Effector memory CD8-positive, alpha-beta T cell (primary cell): ENCODE measurements at regions not wholly inside any gene's neighbourhood (a gene's known extent, or its start where the extent isn't known, plus 50 kb on each side); places are given as distances from the start of the nearest gene placed in this dataset.
A peak's percentile ranks its signal among the peaks of the same experiment; 100 is the strongest.

Experiments used
- ATAC-seq: fragments of 150-1000 bp; cut with Tn5 transposase; replicated peaks from 2 replicates; pipeline ENCODE4 v1.10.0; 2021; ENCODE audit warnings: mild to moderate bottlenecking, moderate library complexity
- DNase-seq, 3 experiments: peaks; one replicate each; pipeline ENCODE4 v3.0.0; 2021
- H3K27ac Mint-ChIP-seq, 2 donors: one replicate each; pipeline ENCODE4 v1.8.0; 2022; ENCODE audit warnings: mild to moderate bottlenecking in 2 of 2, mixed read lengths in 2 of 2, moderate library complexity in 2 of 2
- H3K27me3 Mint-ChIP-seq, 2 donors: one replicate each; pipeline ENCODE4 v1.8.0; 2022; ENCODE audit warnings: mixed read lengths in 2 of 2
- H3K36me3 Mint-ChIP-seq: one replicate; pipeline ENCODE4 v1.8.0; 2022; ENCODE audit warnings: mild to moderate bottlenecking, moderate library complexity, mixed read lengths; ENCODE audit not compliant: insufficient read depth
- H3K4me1 Mint-ChIP-seq, 2 donors: one replicate each; pipeline ENCODE4 v1.8.0; 2022; ENCODE audit warnings: low read depth in 2 of 2, mixed read lengths in 2 of 2
- H3K4me3 Mint-ChIP-seq, 2 donors: one replicate each; pipeline ENCODE4 v1.8.0; 2022; ENCODE audit warnings: mild to moderate bottlenecking in 2 of 2, mixed read lengths in 2 of 2, moderate library complexity in 2 of 2
- H3K9me3 Mint-ChIP-seq, 2 donors: one replicate each; pipeline ENCODE4 v1.8.0; 2022; ENCODE audit warnings: mixed read lengths in 2 of 2

DNA sequence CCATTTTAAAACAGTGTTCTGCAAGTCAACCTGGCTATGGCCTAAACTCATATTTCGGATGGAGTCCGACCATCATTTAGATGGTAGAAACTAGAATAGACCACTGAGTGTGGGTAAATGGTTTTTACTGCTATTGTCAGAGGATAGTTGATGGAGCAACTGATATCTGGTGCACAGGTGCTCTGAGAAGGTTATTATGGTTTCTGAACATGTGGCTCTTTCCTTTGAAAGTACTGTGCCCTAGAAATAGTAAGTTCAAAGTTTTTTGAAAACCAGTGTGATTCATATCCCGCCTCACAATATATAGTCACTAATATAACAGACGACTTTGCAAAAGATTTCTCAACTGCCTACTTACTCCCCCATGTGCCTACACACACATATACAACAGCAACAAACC lies 64.4 kb upstream of the BTG1 start:
- Mint-ChIP-seq H3K4me3 (peak overlapping the region; percentile 21 to 60), H3K4me1 (peaks cover 20 to 22% of the 10 kb centered on the region in 2 donors), H3K9me3 (peaks cover 0 to 3% of the 10 kb centered on the region in 2 donors), H3K27ac (peak overlapping the region in 1 of 2 donors; percentile 67), H3K27me3 (no peaks in the 10 kb centered on the region), H3K36me3 (peaks cover 3% of the 10 kb centered on the region)
- ATAC-seq (peak; percentile 57), DNase-seq (no peak)

DNA sequence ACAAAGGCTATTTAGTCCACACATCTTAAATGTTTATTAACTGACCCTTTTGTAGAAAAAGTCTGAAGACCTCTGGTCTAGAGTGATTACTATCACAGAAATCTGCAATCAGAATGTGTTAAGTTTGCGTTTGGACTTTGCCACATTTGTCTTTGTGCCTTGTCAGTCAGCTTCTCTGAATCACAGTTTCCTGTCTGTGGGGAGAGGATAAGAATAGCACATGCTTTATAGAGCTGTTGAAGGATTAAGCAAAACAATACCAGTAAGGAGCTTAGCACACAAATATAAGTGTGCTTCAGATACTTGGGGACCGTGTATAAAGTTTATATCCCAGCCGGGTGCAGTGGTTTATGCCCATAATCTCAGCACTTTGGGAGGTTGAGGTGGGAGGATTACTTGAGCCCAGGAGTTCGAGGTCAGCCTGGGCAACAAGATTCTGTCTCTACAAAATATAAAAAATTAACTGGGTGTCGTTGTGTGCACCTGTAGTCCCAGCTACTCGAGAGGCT lies 63.0 kb upstream of the BTG1 start:
- H3K36me3 Mint-ChIP-seq, result peaks cover 3% of the 10 kb centered on the region
- H3K4me3 Mint-ChIP-seq, result peak overlapping the region; percentile 75 to 84
- peak; percentile 84 for ATAC-seq
- peak; percentile 21 to 28 (median 28) for DNase-seq
- H3K27me3 Mint-ChIP-seq, result no peaks in the 10 kb centered on the region
- peak overlapping the region; percentile 89 to 94 for H3K27ac Mint-ChIP-seq
- H3K9me3 Mint-ChIP-seq, result no peaks in the 10 kb centered on the region
- peaks cover 17 to 20% of the 10 kb centered on the region in 2 donors for H3K4me1 Mint-ChIP-seq

DNA sequence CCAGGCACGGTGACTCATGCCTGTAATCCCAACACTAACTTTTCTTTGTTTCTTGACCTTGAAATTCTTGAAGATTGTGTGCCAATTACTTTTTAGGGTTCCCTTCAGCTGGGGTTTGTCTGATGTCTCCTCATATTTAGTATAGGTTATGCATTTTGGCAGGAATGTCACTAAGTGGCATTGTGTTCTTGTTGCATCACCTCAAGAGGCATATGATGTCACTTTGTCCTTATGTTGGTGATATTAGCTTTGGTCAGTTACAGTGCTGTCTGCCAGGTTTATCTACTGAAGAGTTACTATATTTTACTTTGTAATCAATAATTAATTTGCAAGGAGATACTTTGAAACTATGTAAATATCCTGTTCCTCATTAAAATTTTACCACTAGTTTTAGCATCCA lies 61.0 kb upstream of the BTG1 start:
- H3K36me3 Mint-ChIP-seq, result peaks cover 3% of the 10 kb centered on the region
- DNase-seq (no peak), ATAC-seq (no peak)
- peaks cover 17 to 20% of the 10 kb centered on the region in 2 donors for H3K4me1 Mint-ChIP-seq
- H3K27ac Mint-ChIP-seq, result peak overlapping the region in 1 of 2 donors; percentile 39
- H3K9me3 Mint-ChIP-seq, result no peaks in the 10 kb centered on the region
- no peaks in the 10 kb centered on the region for H3K27me3 Mint-ChIP-seq
- no peak overlapping the region for H3K4me3 Mint-ChIP-seq

DNA sequence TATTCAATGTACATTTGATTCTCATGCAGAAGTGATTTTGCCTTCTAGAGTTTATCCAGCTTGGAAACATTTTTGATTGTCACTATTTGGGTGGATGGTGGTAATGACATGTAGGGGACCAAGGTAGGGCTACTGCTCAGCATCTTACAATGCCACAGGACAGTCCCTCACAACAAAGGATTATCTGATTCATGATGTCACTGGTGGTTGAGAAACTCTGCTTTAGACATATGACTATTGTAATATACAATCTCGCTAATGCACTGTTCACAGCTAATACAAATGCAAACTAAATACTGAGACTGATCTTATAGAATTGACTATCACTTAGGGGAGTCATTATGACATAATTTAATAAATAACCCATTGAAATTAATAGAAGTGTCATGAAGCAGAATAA lies 60.4 kb upstream of the BTG1 start:
- peaks cover 3% of the 10 kb centered on the region for H3K36me3 Mint-ChIP-seq
- no peak overlapping the region for H3K27ac Mint-ChIP-seq
- ATAC-seq, result no peak

DNA sequence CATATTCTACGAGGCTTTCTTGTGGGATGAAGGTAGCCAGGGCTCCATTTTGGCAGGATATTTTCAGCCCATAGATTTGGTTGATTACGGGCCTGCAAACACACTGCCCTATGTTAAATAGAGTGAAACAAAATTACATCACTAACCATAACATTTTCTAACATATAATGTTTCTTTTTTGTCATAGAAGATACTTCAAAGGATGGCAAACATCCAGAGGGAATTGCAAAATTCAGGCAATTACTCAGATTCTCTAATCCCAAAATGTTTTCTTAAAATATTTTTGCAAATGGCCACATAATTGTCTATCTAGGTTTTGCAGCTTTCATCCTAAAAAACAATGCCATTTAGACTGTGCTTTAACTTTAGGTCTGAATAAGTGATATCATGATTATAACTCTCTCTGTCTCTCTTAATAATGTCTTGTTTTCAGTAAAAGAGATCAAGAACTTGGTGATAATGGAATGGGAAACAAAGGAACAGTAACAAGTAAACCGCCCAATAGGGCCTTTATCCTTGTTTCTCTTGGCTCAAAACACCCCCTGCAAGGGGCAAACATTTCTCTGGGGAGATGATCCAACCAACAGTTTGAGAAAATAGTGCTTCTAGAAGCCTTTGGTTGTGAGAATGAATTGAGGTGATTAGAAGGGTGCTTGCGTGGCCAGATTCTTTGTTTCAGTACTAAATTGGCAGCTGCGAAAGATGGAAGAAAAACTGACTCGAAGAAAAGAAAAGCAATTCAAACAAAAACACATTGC lies 54.4 kb upstream of the BTG1 start:
- no peaks in the 10 kb centered on the region for H3K9me3 Mint-ChIP-seq
- H3K27ac Mint-ChIP-seq, result no peak overlapping the region
- no peaks in the 10 kb centered on the region for H3K36me3 Mint-ChIP-seq
- no peaks in the 10 kb centered on the region for H3K27me3 Mint-ChIP-seq
- ATAC-seq (no peak), DNase-seq (no peak)
- H3K4me1 Mint-ChIP-seq, result no peaks in the 10 kb centered on the region
- no peak overlapping the region for H3K4me3 Mint-ChIP-seq

More for the DNA sequence above, 60.4 kb upstream of the BTG1 start:
- Mint-ChIP-seq H3K4me3 (no peak overlapping the region), H3K27me3 (no peaks in the 10 kb centered on the region), H3K4me1 (peaks cover 17 to 20% of the 10 kb centered on the region in 2 donors), H3K9me3 (no peaks in the 10 kb centered on the region)
- no peak for DNase-seq

DNA sequence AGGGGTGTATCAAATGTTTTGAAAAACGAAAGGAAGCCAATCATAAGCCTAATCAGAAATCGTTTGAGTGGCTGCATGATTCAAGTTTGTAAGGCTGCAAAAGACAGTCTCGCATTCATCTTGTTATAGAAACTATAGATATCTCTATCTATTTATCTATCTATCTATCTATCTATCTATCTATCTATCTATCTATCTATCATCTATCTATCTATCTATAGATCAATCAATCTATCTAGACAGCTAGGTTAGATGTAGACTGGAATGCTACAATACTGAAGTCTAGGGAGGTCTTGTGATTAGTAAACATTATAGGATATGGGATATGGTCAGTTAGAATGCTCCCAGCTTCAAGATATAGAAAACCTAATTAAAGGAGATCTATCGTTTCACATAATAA lies 52.2 kb upstream of the BTG1 start:
- no peak overlapping the region for H3K27ac Mint-ChIP-seq
- no peak overlapping the region for H3K4me3 Mint-ChIP-seq
- no peaks in the 10 kb centered on the region for H3K4me1 Mint-ChIP-seq

DNA sequence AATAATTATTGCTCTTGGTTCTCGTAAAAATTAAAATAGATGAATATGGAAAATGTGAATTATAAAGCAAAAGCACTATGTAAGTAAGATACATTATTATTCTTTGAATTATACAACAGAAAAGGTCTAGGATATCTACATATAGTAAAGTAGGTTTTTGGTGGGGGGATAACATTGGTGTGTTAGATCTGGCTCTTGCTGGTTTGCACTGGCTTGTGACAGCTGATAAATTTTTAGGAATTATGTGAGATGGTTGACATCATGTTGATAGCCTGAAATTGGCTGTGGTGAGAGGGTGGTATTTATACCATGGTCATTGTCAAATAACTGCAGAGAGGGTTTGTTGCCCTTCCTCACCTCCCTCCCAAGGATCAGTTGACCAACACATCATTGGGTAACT lies 50.7 kb upstream of the BTG1 start:
- no peaks in the 10 kb centered on the region for H3K27me3 Mint-ChIP-seq
- H3K4me3 Mint-ChIP-seq, result no peak overlapping the region
- no peak for DNase-seq
- no peak overlapping the region for H3K27ac Mint-ChIP-seq
- no peaks in the 10 kb centered on the region for H3K4me1 Mint-ChIP-seq
- ATAC-seq, result no peak
- H3K9me3 Mint-ChIP-seq, result no peaks in the 10 kb centered on the region
- no peaks in the 10 kb centered on the region for H3K36me3 Mint-ChIP-seq

More for the DNA sequence above, 52.2 kb upstream of the BTG1 start:
- Mint-ChIP-seq H3K9me3 (no peaks in the 10 kb centered on the region), H3K36me3 (no peaks in the 10 kb centered on the region), H3K27me3 (no peaks in the 10 kb centered on the region)
- ATAC-seq (no peak), DNase-seq (no peak)
